ENCODE measurements at regions not wholly inside any gene's neighbourhood (a gene's known extent, or its start where the extent isn't known, plus 50 kb on each side); places are given as distances from the start of the nearest gene placed in this dataset.

DNA sequence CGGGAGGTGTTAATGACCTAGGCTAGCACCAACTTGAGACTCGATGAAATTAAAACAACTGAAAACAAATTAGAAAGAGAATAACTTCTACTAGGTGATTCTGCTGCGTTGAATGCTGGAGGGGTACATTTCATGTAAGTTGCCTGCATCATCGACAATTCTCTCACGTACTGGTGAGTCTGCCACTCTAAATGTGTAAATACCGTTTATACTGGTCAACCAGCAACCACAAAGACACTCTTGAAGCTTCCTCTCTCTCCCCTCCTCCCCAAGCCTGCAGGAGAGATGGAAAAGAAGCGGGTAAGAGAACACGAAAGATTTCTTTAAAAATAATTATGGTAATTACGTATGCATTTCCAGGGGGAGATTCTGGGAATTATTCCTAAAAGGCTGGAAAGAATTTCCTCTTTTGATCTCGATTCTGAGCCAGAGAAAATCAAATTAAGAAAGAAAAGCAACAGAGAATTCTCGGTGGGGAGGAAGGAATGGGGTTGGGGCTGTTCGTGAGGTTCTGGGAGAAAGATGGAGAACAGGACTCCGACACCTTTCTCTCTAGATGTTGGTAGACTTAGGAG is 68.6 kb upstream of the MRTFB start:
- intact Hi-C loops (cut with DNase I, micrococcal nuclease), result no loop called here
- Mint-ChIP-seq H3K27ac (no peak overlapping the region), H3K4me3 (no peak overlapping the region), H3K9me3 (ENCODE audit: low read depth) (no peaks in the 10 kb centered on the region), H3K4me1 (peaks cover 22% of the 10 kb centered on the region), H3K27me3 (peaks cover 2% of the 10 kb centered on the region), H3K36me3 (ENCODE audit: low read depth) (no peaks in the 10 kb centered on the region)
- no peak for ATAC-seq
- POLR2A ChIA-PET, result no interaction called here
- DNase-seq, result no peak
- CTCF ChIA-PET, result no interaction called here

DNA sequence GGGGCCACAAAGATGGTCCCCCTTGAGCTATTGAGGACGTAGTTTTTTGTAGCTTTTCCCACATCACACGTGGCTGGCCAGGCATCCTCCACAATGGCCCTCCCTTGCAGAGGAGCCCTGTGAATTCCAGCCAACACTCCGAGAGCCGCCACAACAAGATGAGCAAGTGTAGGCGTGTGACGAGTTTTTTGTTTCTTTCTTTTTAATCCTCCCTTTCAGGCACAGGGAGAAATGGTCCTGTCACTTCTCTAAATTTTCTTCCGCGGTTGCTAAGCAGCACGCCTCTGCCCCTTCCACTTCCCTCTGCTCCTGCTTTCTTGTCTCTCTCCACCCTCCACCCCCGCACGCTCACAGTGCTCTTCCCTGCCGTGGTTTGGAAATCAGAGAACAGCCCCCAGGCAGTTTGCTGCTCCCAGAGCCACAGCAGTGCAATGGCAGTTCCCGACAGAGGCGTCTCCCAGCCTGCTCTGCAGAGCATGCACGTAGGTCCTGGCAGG is 68.0 kb upstream of the MRTFB start:
- ChIA-PET POLR2A (no interaction called here), CTCF (no interaction called here)
- Mint-ChIP-seq H3K4me1 (peaks cover 20% of the 10 kb centered on the region), H3K27me3 (peaks cover 2% of the 10 kb centered on the region), H3K27ac (no peak overlapping the region), H3K4me3 (no peak overlapping the region), H3K9me3 (ENCODE audit: low read depth) (no peaks in the 10 kb centered on the region), H3K36me3 (ENCODE audit: low read depth) (no peaks in the 10 kb centered on the region)
- DNase-seq (no peak), ATAC-seq (no peak)
- intact Hi-C loops (cut with DNase I, micrococcal nuclease), result no loop called here

DNA sequence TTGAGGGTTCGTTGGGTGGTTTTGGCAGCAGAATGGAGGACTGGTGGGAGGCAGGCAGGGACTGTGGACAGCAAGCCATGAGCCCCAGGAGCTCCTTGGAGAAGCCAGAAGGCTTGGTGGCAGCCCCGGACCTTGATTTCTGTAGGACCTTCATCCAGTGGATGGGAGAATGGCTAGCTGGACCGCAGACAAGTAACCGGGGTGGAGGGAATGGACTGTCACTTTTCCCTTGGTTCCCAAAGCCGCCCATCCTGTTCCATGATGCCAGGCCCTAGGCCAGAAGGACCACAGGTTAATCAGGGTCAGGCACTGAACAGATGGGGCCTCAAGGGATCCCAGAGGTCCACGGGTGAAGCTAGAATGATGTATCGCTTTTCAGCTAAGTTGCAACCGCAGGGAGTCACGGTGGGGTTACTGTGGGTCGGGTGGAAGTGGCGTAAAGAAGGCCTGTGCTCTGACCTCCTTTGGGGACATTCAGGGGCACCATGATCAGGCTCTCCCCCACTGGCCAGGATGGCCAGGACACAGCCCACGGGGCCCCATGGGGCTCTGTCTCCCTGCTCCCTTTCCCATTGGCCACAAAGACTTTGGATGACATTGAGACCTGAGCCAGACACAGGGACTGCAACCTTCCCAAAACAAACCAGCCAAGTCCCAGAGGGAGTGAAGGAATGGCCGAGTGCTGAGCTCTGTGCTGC is 66.9 kb upstream of the MRTFB start:
- Mint-ChIP-seq H3K4me1 (peaks cover 18% of the 10 kb centered on the region), H3K27ac (no peak overlapping the region), H3K4me3 (no peak overlapping the region), H3K9me3 (ENCODE audit: low read depth) (no peaks in the 10 kb centered on the region), H3K36me3 (ENCODE audit: low read depth) (no peaks in the 10 kb centered on the region), H3K27me3 (peaks cover 2% of the 10 kb centered on the region)
- ATAC-seq (no peak), DNase-seq (no peak)
- ChIA-PET CTCF (interaction anchor here (0.6 kb wide), 2 partner anchors 58 to 70 kb away, joined by 3 to 4 read pairs; no protein-coding TSS in a partner anchor), POLR2A (no interaction called here)
- intact Hi-C loops (cut with DNase I, micrococcal nuclease), result no loop called here

DNA sequence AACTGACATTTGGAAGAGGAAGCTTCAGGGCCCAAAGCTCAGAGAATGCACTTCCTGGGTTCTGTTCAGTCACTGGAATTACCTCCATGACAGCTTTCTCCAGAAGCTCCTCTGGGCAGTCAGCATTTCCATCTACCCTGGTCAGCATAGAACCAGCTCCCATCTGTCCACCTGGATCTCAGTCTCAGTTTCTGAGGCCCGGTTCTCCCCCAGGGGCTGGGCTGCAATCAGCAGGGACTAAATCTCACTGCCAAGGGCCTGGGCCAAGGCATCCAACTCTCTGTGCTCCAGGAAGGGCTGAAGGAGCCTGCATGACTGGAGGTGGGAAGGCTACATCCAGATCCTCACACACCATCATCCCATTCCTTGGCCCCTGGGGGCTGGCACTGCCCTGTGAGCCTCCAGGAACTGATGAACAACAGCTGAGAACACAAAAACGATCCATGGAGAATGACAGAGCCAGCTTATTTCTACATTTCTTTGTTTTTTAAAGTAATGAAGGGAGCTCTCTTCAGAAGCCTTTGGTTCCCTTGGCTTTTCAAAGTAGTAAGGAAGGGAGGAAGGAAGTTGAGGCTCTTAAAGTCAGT is 66.3 kb upstream of the MRTFB start:
- Mint-ChIP-seq H3K27me3 (peaks cover 4% of the 10 kb centered on the region), H3K4me1 (peaks cover 18% of the 10 kb centered on the region), H3K27ac (no peak overlapping the region), H3K9me3 (ENCODE audit: low read depth) (no peaks in the 10 kb centered on the region), H3K4me3 (no peak overlapping the region), H3K36me3 (ENCODE audit: low read depth) (no peaks in the 10 kb centered on the region)
- intact Hi-C loops (cut with DNase I, micrococcal nuclease), result no loop called here
- ChIA-PET CTCF (interaction anchor here (0.6 kb wide), 2 partner anchors 57 to 71 kb away, joined by 3 to 4 read pairs; no protein-coding TSS in a partner anchor), POLR2A (no interaction called here)
- no peak for DNase-seq
- no peak for ATAC-seq

DNA sequence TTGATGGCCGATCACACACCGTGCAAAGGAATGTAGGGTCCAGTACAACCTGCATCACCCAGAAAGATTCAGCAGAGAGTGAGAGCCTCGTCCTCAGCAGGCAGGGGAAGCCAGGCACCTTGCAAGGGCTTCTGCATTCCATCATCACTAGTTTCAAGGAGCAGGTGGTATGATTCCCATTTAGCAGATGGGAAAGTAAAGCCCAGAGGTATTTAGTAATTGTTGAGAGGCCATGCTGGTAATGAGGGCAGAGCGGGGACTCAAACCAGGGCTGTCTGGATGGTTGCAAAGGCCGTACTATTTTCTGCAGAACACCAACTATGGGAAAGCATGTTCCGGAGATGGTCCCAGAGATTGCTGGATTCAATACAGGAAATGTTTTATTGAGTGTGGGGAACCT is 65.8 kb upstream of the MRTFB start:
- ChIA-PET CTCF (no interaction called here), POLR2A (no interaction called here)
- intact Hi-C loops (cut with DNase I, micrococcal nuclease), result no loop called here
- H3K9me3 Mint-ChIP-seq (ENCODE audit: low read depth), result no peaks in the 10 kb centered on the region
- H3K27ac Mint-ChIP-seq, result no peak overlapping the region
- no peak for ATAC-seq
- H3K27me3 Mint-ChIP-seq, result peaks cover 7% of the 10 kb centered on the region
- peaks cover 18% of the 10 kb centered on the region for H3K4me1 Mint-ChIP-seq
- DNase-seq, result no peak
- no peak overlapping the region for H3K4me3 Mint-ChIP-seq
- no peaks in the 10 kb centered on the region for H3K36me3 Mint-ChIP-seq (ENCODE audit: low read depth)

DNA sequence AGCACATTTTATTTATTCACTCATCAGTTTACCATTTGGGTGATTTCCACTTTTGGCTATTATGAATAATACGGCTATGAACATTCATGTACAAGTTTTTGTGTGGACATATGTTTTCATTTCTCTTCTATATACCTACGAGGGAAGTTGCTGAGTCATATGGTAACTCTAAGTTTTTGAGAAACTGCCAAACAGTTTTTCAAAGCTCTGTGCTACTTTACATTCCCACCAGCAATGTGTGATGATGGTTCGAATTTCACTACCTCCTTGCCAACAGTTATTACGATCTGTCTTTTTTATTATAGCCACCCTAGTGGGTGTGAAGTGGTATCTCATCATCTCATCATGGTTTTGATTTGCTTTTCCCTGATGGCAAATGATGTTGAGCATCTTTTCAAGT is 63.7 kb upstream of the MRTFB start:
- ChIA-PET CTCF (no interaction called here), POLR2A (no interaction called here)
- peaks cover 7% of the 10 kb centered on the region for H3K27me3 Mint-ChIP-seq
- intact Hi-C loops (cut with DNase I, micrococcal nuclease), result no loop called here
- ATAC-seq, result peak; percentile 26
- H3K4me3 Mint-ChIP-seq, result no peak overlapping the region
- H3K27ac Mint-ChIP-seq, result no peak overlapping the region
- no peak for DNase-seq
- peaks cover 17% of the 10 kb centered on the region for H3K4me1 Mint-ChIP-seq
- H3K36me3 Mint-ChIP-seq (ENCODE audit: low read depth), result no peaks in the 10 kb centered on the region
- no peaks in the 10 kb centered on the region for H3K9me3 Mint-ChIP-seq (ENCODE audit: low read depth)

DNA sequence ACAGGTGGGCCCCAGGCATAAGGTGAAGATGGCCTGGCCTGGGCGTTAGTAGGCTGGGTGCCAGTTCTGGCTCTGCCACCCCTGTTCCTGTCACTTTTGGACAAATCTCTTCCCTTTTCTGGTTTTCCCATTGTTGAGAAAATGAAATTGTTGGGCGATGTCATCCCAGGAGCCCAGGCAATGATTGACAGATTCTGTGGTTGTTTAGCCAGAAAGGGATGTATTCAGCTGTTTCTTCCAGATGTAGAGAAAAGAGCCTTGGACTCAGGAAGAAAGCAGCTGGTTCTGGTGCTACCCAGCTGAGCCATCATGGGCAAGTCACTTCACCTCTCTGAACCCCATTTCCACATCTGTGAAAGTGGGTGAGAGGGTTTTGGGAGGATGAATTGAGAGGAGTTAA is 60.1 kb upstream of the MRTFB start:
- H3K4me1 Mint-ChIP-seq, result peaks cover 8% of the 10 kb centered on the region
- intact Hi-C loops (cut with DNase I, micrococcal nuclease), result no loop called here
- no peak overlapping the region for H3K4me3 Mint-ChIP-seq
- CTCF ChIA-PET, result no interaction called here
- H3K9me3 Mint-ChIP-seq (ENCODE audit: low read depth), result no peaks in the 10 kb centered on the region
- POLR2A ChIA-PET, result no interaction called here
- DNase-seq, result no peak
- H3K27me3 Mint-ChIP-seq, result peaks cover 9% of the 10 kb centered on the region
- no peak for ATAC-seq
- no peaks in the 10 kb centered on the region for H3K36me3 Mint-ChIP-seq (ENCODE audit: low read depth)
- H3K27ac Mint-ChIP-seq, result no peak overlapping the region

DNA sequence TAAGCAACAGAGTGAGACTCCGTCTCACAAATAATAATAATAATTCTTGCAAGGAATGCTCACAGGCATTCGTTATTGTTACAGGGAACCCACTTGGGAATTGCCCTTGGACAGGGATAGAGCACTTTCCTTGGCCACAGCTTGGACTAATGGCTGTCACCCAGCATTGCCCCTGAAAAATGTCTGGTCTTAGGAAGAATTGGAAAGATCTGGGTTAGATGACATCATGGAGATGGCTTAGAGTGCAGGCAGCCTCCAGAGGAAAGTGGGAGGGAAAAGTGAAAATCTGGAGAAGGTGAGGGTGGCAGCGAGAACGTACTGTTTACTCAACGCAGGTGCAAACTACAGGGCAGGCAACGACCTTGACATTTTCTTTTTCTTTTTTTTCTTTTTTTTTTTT is 59.3 kb upstream of the MRTFB start:
- ChIA-PET POLR2A (no interaction called here), CTCF (no interaction called here)
- H3K27ac Mint-ChIP-seq, result no peak overlapping the region
- no peak overlapping the region for H3K4me3 Mint-ChIP-seq
- ATAC-seq (no peak), DNase-seq (no peak)
- no peaks in the 10 kb centered on the region for H3K9me3 Mint-ChIP-seq (ENCODE audit: low read depth)
- H3K36me3 Mint-ChIP-seq (ENCODE audit: low read depth), result no peaks in the 10 kb centered on the region
- intact Hi-C loops (cut with DNase I, micrococcal nuclease), result no loop called here
- H3K4me1 Mint-ChIP-seq, result peaks cover 8% of the 10 kb centered on the region
- H3K27me3 Mint-ChIP-seq, result peaks cover 11% of the 10 kb centered on the region

DNA sequence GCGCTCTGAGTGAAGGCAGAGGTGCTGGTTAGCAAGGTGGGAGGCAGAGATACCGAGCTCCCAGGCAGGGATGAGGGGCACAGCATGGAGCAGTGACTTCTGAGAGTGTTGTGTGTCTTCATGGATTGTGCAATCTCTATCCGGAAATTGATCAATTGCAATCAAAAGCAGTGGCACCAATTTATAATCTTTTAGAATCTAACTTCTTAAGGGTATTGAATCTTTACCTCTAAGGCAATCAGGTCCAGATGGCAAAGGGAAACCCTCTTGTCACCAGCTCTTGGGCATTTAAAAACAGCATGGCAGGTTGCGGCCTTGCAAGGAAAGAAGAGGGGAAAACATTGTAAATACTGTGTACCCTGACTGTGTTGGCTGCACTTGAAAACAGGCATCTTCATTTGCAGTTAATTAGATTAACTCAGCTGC is 58.0 kb upstream of the MRTFB start:
- Mint-ChIP-seq H3K9me3 (ENCODE audit: low read depth) (no peaks in the 10 kb centered on the region), H3K36me3 (ENCODE audit: low read depth) (no peaks in the 10 kb centered on the region), H3K4me1 (no peaks in the 10 kb centered on the region), H3K4me3 (no peak overlapping the region), H3K27ac (no peak overlapping the region), H3K27me3 (peaks cover 11% of the 10 kb centered on the region)
- intact Hi-C loops (cut with DNase I, micrococcal nuclease), result no loop called here
- CTCF ChIA-PET, result no interaction called here
- ATAC-seq (no peak), DNase-seq (no peak)
- POLR2A ChIA-PET, result no interaction called here

DNA sequence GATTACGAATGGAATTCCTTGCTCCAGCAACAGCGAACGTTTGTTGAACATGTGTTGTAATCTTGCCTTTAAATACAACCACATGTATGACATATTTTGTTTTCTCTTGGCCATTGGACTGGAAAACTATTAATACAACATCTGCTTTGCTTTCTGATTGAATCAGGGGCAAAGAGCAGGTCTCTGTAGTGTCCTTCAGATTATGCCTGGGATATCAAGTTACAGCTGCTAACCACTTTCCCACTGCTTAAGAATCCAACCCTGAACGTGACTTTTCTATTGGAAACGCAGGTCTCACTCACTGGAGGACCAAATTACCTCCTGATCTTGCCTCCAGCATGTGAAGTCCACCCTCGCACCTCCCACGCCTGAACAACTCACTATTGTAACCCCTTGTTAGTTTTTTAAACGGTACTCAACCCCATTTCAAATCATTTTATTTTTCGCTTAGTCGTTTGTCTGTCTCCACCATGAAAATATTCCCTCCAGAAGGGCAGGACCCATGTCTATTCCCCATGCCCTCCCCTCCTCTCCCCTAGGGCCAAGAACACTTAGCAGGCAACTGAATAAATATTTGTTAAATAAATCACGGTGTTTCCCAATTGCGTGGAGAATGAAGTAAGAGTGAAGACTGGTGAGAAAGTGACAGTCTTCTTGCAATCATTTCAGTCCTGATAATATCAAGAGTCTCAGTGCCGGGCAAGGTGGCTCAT is 57.4 kb upstream of the MRTFB start:
- no peaks in the 10 kb centered on the region for H3K9me3 Mint-ChIP-seq (ENCODE audit: low read depth)
- no peaks in the 10 kb centered on the region for H3K4me1 Mint-ChIP-seq
- intact Hi-C loops (cut with DNase I, micrococcal nuclease), result no loop called here

DNA sequence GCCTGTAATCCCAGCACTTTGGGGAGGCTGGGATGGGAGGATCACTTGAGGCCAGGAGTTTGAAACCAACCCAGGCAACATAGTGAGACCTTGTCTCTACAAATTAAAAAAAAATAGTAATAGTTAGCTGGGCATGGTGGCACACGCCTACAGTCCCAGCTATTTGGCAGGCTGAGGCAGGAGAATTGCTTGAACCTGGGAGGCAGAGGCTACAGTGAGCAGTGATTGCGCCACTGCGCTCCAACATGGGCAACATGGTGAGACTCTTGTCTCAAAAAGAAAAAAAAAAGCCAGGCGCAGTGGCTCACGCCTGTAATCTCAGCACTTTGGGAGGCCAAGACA is 56.9 kb upstream of the MRTFB start:
- DNase-seq, result no peak
- Mint-ChIP-seq H3K9me3 (ENCODE audit: low read depth) (no peaks in the 10 kb centered on the region), H3K27ac (no peak overlapping the region), H3K4me3 (no peak overlapping the region), H3K4me1 (no peaks in the 10 kb centered on the region), H3K27me3 (peaks cover 11% of the 10 kb centered on the region), H3K36me3 (ENCODE audit: low read depth) (no peaks in the 10 kb centered on the region)
- intact Hi-C loops (cut with DNase I, micrococcal nuclease), result no loop called here
- ChIA-PET CTCF (interaction anchor here (0.6 kb wide), 1 partner anchor 56 kb away, joined by 3 read pairs; no protein-coding TSS in a partner anchor), POLR2A (no interaction called here)
- ATAC-seq, result no peak

More for the DNA sequence above, 57.4 kb upstream of the MRTFB start:
- ChIA-PET CTCF (no interaction called here), POLR2A (no interaction called here)
- no peak overlapping the region for H3K4me3 Mint-ChIP-seq
- H3K27me3 Mint-ChIP-seq, result peaks cover 11% of the 10 kb centered on the region
- DNase-seq (no peak), ATAC-seq (no peak)
- no peak overlapping the region for H3K27ac Mint-ChIP-seq
- H3K36me3 Mint-ChIP-seq (ENCODE audit: low read depth), result no peaks in the 10 kb centered on the region

DNA sequence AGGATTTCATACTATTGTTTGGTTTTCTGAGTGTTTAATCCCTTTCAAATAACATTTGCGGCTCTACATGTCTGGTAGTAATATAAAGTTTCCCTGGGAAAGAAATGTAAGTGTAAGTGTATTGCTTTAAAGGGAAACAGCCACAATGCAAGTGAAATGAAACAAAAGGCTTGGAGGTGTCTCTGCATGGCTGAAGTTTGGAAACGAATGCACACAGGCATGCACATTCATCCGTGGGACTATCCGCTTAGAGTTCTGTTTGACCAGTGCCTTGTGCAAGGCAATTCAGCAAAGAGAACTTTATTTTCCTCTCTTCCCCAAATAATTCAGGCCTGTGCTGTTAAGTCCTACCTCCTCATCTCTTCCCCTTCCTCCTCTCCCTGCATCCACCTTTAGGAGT is 56.1 kb upstream of the MRTFB start:
- no peaks in the 10 kb centered on the region for H3K9me3 Mint-ChIP-seq (ENCODE audit: low read depth)
- H3K36me3 Mint-ChIP-seq (ENCODE audit: low read depth), result no peaks in the 10 kb centered on the region
- H3K27me3 Mint-ChIP-seq, result peaks cover 6% of the 10 kb centered on the region
- ChIA-PET CTCF (no interaction called here), POLR2A (no interaction called here)
- intact Hi-C loops (cut with DNase I, micrococcal nuclease), result no loop called here
- H3K4me1 Mint-ChIP-seq, result no peaks in the 10 kb centered on the region
- H3K27ac Mint-ChIP-seq, result no peak overlapping the region
- DNase-seq, result no peak
- no peak for ATAC-seq
- H3K4me3 Mint-ChIP-seq, result no peak overlapping the region
